Osteoblast (primary cell): ENCODE measurements at regions not wholly inside any gene's neighbourhood (a gene's known extent, or its start where the extent isn't known, plus 50 kb on each side); places are given as distances from the start of the nearest gene placed in this dataset.

Experiments used
- DNase-seq: peaks from one replicate; pipeline ENCODE4 v3.0.0; 2011; ENCODE audit warnings: low spot score, mixed read lengths; ENCODE audit not compliant: insufficient read length; ENCODE audit errors: missing footprints
- H2AFZ ChIP-seq: 2 replicates; pipeline ENCODE4 v1.6.0; 2011; ENCODE audit warnings: mild to moderate bottlenecking, low read length
- H3K27ac ChIP-seq: 2 replicates; pipeline ENCODE4 v1.5.1; 2011; ENCODE audit warnings: mild to moderate bottlenecking, low read depth, low read length, moderate library complexity
- H3K27me3 ChIP-seq: 2 replicates; pipeline ENCODE4 v1.6.0; 2012; ENCODE audit warnings: mild to moderate bottlenecking, control low read depth, inconsistent platforms, low read length, moderate library complexity; ENCODE audit not compliant: insufficient read depth
- H3K36me3 ChIP-seq: 2 replicates; pipeline ENCODE4 v1.5.1; 2011; ENCODE audit warnings: mild to moderate bottlenecking, low read length, control low read depth, moderate library complexity; ENCODE audit not compliant: insufficient read depth
- H3K4me1 ChIP-seq: 2 replicates; pipeline ENCODE4 v1.5.1; 2011; ENCODE audit warnings: mild to moderate bottlenecking, low read length, control low read depth, moderate library complexity; ENCODE audit not compliant: insufficient read depth
- H3K4me2 ChIP-seq: 2 replicates; pipeline ENCODE4 v1.6.0; 2011; ENCODE audit warnings: mild to moderate bottlenecking, low read length; ENCODE audit not compliant: insufficient read depth
- H3K4me3 ChIP-seq: fragments of 200-600 bp; sonication (generic); 3 replicates; pipeline ENCODE4 v1.5.1; 2012; ENCODE audit warnings: mild to moderate bottlenecking, low read length, inconsistent platforms; ENCODE audit not compliant: insufficient read depth
- H3K79me2 ChIP-seq: 2 replicates; pipeline ENCODE4 v1.6.0; 2012; ENCODE audit warnings: mild to moderate bottlenecking, low read length, control low read depth, inconsistent platforms; ENCODE audit not compliant: insufficient read depth
- H3K9me3 ChIP-seq: 2 replicates; pipeline ENCODE4 v1.5.1; 2011; ENCODE audit warnings: low read depth, low read length, control low read depth
- H4K20me1 ChIP-seq: 2 replicates; pipeline ENCODE4 v1.6.0; 2012; ENCODE audit warnings: mild to moderate bottlenecking, low read length, control low read depth; ENCODE audit not compliant: insufficient read depth
- TF ChIP-seq, protein P1 (sequence below): IDR thresholded peaks from 2 replicates; pipeline ENCODE4 v1.5.1; 2011; ENCODE audit warnings: mild to moderate bottlenecking, low read depth, low read length, moderate library complexity; ENCODE audit errors: extremely low read depth

GRCh38 chr5:68151812-68152211 is 63.7 kb upstream of the PIK3R1 start:
- TF ChIP-seq, protein P1, sequence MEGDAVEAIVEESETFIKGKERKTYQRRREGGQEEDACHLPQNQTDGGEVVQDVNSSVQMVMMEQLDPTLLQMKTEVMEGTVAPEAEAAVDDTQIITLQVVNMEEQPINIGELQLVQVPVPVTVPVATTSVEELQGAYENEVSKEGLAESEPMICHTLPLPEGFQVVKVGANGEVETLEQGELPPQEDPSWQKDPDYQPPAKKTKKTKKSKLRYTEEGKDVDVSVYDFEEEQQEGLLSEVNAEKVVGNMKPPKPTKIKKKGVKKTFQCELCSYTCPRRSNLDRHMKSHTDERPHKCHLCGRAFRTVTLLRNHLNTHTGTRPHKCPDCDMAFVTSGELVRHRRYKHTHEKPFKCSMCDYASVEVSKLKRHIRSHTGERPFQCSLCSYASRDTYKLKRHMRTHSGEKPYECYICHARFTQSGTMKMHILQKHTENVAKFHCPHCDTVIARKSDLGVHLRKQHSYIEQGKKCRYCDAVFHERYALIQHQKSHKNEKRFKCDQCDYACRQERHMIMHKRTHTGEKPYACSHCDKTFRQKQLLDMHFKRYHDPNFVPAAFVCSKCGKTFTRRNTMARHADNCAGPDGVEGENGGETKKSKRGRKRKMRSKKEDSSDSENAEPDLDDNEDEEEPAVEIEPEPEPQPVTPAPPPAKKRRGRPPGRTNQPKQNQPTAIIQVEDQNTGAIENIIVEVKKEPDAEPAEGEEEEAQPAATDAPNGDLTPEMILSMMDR = no peak
- no peak overlapping the region for H3K4me3 ChIP-seq
- no peak for DNase-seq
- no peaks in the 10 kb centered on the region for H3K79me2 ChIP-seq
- H3K4me1 ChIP-seq = peaks cover 5% of the 10 kb centered on the region
- H3K4me2 ChIP-seq = no peak overlapping the region
- H4K20me1 ChIP-seq = no peaks in the 10 kb centered on the region
- H3K36me3 ChIP-seq = no peaks in the 10 kb centered on the region
- H2AFZ ChIP-seq = no peak overlapping the region
- H3K9me3 ChIP-seq = no peaks in the 10 kb centered on the region
- no peak overlapping the region for H3K27ac ChIP-seq
- H3K27me3 ChIP-seq = no peaks in the 10 kb centered on the region

DNA sequence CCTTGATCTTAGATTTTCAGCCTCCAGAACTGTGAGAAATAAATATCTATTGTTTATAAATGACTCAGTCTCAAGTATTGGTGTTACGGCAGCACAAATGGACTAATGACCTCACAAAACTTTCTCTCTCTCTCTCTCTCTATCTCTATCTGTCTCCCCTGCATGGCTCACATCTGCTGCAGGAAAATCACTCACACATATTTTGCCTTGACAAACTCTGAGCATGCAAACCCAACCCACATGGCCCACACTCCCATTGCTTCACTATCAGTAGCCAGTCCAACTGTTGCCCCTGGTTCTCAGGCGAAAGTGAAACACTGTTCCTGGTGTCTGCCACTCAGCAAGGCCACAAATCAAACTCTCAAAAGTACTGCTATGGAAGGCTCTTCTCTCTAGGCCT is 66.4 kb upstream of the PIK3R1 start:
- H2AFZ ChIP-seq = peak overlapping the region; percentile 51

DNA sequence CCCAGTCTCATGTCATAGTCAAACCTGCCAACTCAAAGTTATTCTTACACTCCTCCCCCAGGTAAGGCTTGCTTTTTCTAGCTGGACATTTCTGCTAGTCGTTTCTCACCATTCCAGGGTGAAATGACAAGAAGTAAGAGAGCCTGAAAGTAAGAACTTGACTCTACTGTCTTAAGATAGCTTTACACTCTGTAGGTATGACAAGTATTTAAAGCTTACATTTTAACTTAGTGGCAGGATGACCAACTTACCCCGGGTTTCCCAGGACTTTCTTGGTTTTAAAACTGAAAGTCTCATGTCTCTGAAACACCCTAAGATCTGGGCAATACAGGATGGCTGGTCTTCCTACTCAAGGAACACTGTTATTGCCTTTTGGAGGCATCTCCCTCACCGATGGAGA is 67.5 kb upstream of the PIK3R1 start:
- H3K36me3 ChIP-seq = no peaks in the 10 kb centered on the region
- peak; percentile 53 for DNase-seq
- no peak overlapping the region for H3K27ac ChIP-seq
- TF ChIP-seq, protein P1 = no peak
- no peak overlapping the region for H3K4me2 ChIP-seq
- H3K4me1 ChIP-seq = peaks cover 5% of the 10 kb centered on the region
- no peaks in the 10 kb centered on the region for H3K9me3 ChIP-seq
- H3K79me2 ChIP-seq = no peaks in the 10 kb centered on the region
- H3K4me3 ChIP-seq = no peak overlapping the region
- no peaks in the 10 kb centered on the region for H3K27me3 ChIP-seq
- no peak overlapping the region for H2AFZ ChIP-seq
- H4K20me1 ChIP-seq = no peaks in the 10 kb centered on the region

More for the DNA sequence above, 66.4 kb upstream of the PIK3R1 start:
- TF ChIP-seq, protein P1 = no peak
- H3K4me1 ChIP-seq = peaks cover 5% of the 10 kb centered on the region
- H3K79me2 ChIP-seq = no peaks in the 10 kb centered on the region
- no peaks in the 10 kb centered on the region for H3K9me3 ChIP-seq
- no peak overlapping the region for H3K27ac ChIP-seq
- H4K20me1 ChIP-seq = no peaks in the 10 kb centered on the region
- H3K27me3 ChIP-seq = no peaks in the 10 kb centered on the region
- H3K4me3 ChIP-seq = no peak overlapping the region
- no peaks in the 10 kb centered on the region for H3K36me3 ChIP-seq
- no peak overlapping the region for H3K4me2 ChIP-seq
- DNase-seq = no peak

GRCh38 chr5:68147659-68148058 is 67.9 kb upstream of the PIK3R1 start:
- H2AFZ ChIP-seq = no peak overlapping the region
- no peak for DNase-seq
- H3K4me3 ChIP-seq = no peak overlapping the region
- no peaks in the 10 kb centered on the region for H3K27me3 ChIP-seq
- H3K36me3 ChIP-seq = no peaks in the 10 kb centered on the region
- TF ChIP-seq, protein P1 = no peak
- H3K79me2 ChIP-seq = no peaks in the 10 kb centered on the region
- H4K20me1 ChIP-seq = no peaks in the 10 kb centered on the region
- peaks cover 5% of the 10 kb centered on the region for H3K4me1 ChIP-seq
- H3K9me3 ChIP-seq = no peaks in the 10 kb centered on the region
- no peak overlapping the region for H3K27ac ChIP-seq
- H3K4me2 ChIP-seq = no peak overlapping the region
